ENCODE measurements at regions not wholly inside any gene's neighbourhood (a gene's known extent, or its start where the extent isn't known, plus 50 kb on each side); places are given as distances from the start of the nearest gene placed in this dataset.

GRCh38 chr20:1811621-1812498, 83.3 kb upstream of the SIRPA start (continued):
- TF ChIP-seq SAP130 (CRISPR knock-in tag; IDR thresholded peaks at IDR 0.05; ENCODE audit: low read depth), result no peak; the same call in 1 of the 2 replicates
- no peak for TF ChIP-seq ZBTB20 (CRISPR knock-in tag; IDR thresholded peaks at IDR 0.05; ENCODE audit: borderline replicate concordance, low read depth)
- TF ChIP-seq RNF2 (conservative IDR thresholded peaks at IDR 0.05; ENCODE audit: low read depth), result no peak
- TF ChIP-seq ARNT2 (CRISPR knock-in tag; IDR thresholded peaks at IDR 0.05; ENCODE audit: low read depth), result no peak
- TF ChIP-seq ZBTB49 (CRISPR knock-in tag; IDR thresholded peaks at IDR 0.05; ENCODE audit: borderline replicate concordance), result no peak
- 0 out of 2 replicates have a peak, but pooled peaks have one; percentile 49 for TF ChIP-seq SMAD3 (CRISPR knock-in tag; IDR thresholded peaks at IDR 0.05)
- TF ChIP-seq REXO4 (CRISPR knock-in tag; IDR thresholded peaks at IDR 0.05; ENCODE audit: borderline replicate concordance), result 0 out of 2 replicates have a peak, but pooled peaks have one; percentile 38
- TF ChIP-seq UBTF (CRISPR knock-in tag; IDR thresholded peaks at IDR 0.05), result no peak
- TF ChIP-seq PHF21A (CRISPR knock-in tag; IDR thresholded peaks at IDR 0.05), result peak; percentile 31; the same call in 1 of the 2 replicates
- TF ChIP-seq TFAP4 (IDR thresholded peaks at IDR 0.05; ENCODE audit: borderline replicate concordance, low read depth), result 0 out of 2 replicates have a peak, but pooled peaks have one; percentile 20
- TF ChIP-seq SOX6 (IDR thresholded peaks at IDR 0.05), result no peak
- TF ChIP-seq SOX6 (CRISPR knock-in tag; IDR thresholded peaks at IDR 0.05), result peak; percentile 58; the same call in 1 of the 2 replicates
- TF ChIP-seq CHD4 (IDR thresholded peaks at IDR 0.05; ENCODE audit: borderline replicate concordance, low read length), result peak; percentile 96
- 0 out of 2 replicates have a peak, but pooled peaks have one; percentile 34 for TF ChIP-seq NR2C2 (CRISPR knock-in tag; IDR thresholded peaks at IDR 0.05; ENCODE audit: borderline replicate concordance)
- TF ChIP-seq NRL (CRISPR knock-in tag; IDR thresholded peaks at IDR 0.05; ENCODE audit: borderline replicate concordance), result no peak
- TF ChIP-seq ZXDC (CRISPR knock-in tag; IDR thresholded peaks at IDR 0.05), result no peak

Measured in HepG2 (cell line).